Upper lobe of left lung (tissue), 4 donors: ENCODE measurements at regions not wholly inside any gene's neighbourhood (a gene's known extent, or its start where the extent isn't known, plus 50 kb on each side); places are given as distances from the start of the nearest gene placed in this dataset.

Experiments used
- CTCF ChIP-seq, 6 experiments: fragments of 450-650 bp in 4 of 6; fragments of 200-600 bp in 2 of 6; sonication (generic) in 2 of 6; IDR thresholded peaks; one replicate each; pipeline ENCODE4 v1.5.1; 2016 to 2019; ENCODE audit warnings: antibody characterized with exemption in 6 of 6
- EP300 ChIP-seq, 4 donors: sonication (generic); formaldehyde crosslinking; IDR thresholded peaks; one replicate each; pipeline ENCODE4 v1.5.1; 2017; ENCODE audit warnings: antibody characterized with exemption in 4 of 4, control low read depth in 2 of 4
- POLR2A ChIP-seq, 4 donors: fragments of 450-650 bp; IDR thresholded peaks; one replicate each; pipeline ENCODE4 v1.5.1; 2016 to 2017; ENCODE audit warnings: antibody characterized with exemption in 4 of 4, mild to moderate bottlenecking in 2 of 4

- TF ChIP-seq POLR2A (IDR thresholded peaks at IDR 0.05) (no peak), EP300 (IDR thresholded peaks at IDR 0.05) (no peak), CTCF (IDR thresholded peaks at IDR 0.05) (no peak)
Measured at GRCh38 chr2:176969642-176970359, 242.8 kb upstream of the HNRNPA3 start.
